ENCODE measurements at regions not wholly inside any gene's neighbourhood (a gene's known extent, or its start where the extent isn't known, plus 50 kb on each side); places are given as distances from the start of the nearest gene placed in this dataset.
"Not testable (repeated sequence)": the region's sequence is repeated elsewhere in the genome, so short reads cannot be mapped to it uniquely, and the experiment has no call there.

- no peak overlapping the region for H3K4me3 ChIP-seq (ENCODE audit: low read depth, low read length)
- TF ChIP-seq CTCF (conservative IDR thresholded peaks at IDR 0.05; ENCODE audit: low read depth, low read length), result no peak
- DNase-seq (ENCODE audit: low read depth), result no peak
Measured at GRCh38 chr12:31797230-31797872, 68.5 kb upstream of the AMN1 start.

DNA sequence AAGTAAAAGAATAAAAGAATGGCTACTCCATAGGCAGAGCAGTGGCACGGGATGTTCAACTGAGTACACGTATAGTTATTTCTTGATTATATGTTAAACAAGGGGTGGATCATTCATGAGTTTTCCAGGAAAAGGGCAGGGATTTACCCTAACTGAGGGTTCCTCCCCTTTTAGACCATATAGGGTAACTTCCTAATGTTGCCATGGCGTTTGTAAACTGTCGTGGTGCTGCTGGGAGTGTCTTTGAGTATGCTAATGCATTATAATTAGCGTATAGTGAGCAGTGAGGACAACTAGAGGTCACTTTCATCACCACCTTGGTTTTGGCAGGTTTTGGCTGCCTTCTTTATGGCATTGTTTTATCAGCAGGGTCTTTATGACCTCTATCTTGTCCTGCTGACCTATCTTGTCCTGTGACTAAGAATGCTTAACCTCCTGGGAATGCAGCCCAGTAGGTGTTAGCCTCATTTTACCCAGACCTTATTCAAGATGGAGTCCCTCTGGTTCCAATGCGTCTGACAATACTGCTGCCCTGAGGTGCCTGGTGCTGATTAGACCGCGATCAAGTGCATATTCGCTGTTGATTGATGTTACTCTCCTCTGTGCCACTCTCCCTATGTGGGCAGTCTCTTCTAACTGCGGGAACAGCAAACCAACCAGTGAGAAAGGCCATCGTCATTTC is 67.6 kb upstream of the AMN1 start:
- no peak for DNase-seq (ENCODE audit: low read depth)
- no peak overlapping the region for H3K4me3 ChIP-seq (ENCODE audit: low read depth, low read length)
- TF ChIP-seq CTCF (conservative IDR thresholded peaks at IDR 0.05; ENCODE audit: low read depth, low read length), result no peak

GRCh38 chr12:31794745-31795144 is 65.9 kb upstream of the AMN1 start:
- no peak for TF ChIP-seq CTCF (conservative IDR thresholded peaks at IDR 0.05; ENCODE audit: low read depth, low read length)
- no peak for DNase-seq (ENCODE audit: low read depth)
- H3K4me3 ChIP-seq (ENCODE audit: low read depth, low read length), result no peak overlapping the region

- not testable (repeated sequence) for DNase-seq (ENCODE audit: low read depth); H3K4me3 ChIP-seq (ENCODE audit: low read depth, low read length)
Measured at GRCh38 chr12:31791265-31791664, 62.4 kb upstream of the AMN1 start.

DNA sequence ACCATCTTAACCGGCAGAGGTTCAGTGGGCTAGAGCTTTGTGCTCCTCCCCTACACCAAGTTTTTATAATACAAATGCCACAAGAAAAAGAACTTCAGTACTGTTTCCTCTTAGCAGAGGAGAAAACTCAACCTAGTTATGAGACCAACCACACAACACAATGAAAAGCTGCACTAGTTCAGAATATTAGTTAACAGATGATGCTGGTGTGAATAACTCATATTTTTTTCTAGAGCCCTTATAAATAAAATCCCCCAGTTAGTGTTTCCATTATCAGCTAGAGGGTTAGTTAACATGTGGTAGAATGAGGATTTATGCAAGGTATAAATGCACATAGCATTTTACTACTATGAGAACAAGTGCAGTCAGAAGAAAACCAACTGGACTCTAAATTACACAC is 61.9 kb upstream of the AMN1 start:
- DNase-seq (ENCODE audit: low read depth), result no peak
- H3K4me3 ChIP-seq (ENCODE audit: low read depth, low read length), result no peak overlapping the region
- TF ChIP-seq CTCF (conservative IDR thresholded peaks at IDR 0.05; ENCODE audit: low read depth, low read length), result no peak

DNA sequence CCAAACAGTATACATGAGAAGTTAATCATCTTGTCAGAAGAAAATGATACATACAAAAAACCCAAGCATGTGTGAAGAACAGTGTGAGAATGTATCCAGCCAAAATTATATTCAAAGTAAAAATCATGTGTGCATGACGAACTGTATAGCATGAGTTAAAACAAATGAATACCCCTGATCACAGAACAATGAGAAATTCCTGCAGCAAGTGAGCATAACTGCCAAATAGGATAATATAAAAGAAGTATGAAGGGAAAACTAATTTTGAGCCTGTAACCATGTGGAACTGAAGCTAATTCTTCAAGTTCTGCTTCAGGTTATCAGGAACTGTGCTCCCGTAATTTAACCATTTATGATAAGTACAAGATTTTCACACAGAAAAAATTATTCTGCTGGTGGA is 56.5 kb upstream of the AMN1 start:
- H3K4me3 ChIP-seq (ENCODE audit: low read depth, low read length), result no peak overlapping the region

More for the DNA sequence above, 56.5 kb upstream of the AMN1 start:
- TF ChIP-seq CTCF (conservative IDR thresholded peaks at IDR 0.05; ENCODE audit: low read depth, low read length), result no peak
- DNase-seq (ENCODE audit: low read depth), result no peak
